ENCODE measurements at regions not wholly inside any gene's neighbourhood (a gene's known extent, or its start where the extent isn't known, plus 50 kb on each side); places are given as distances from the start of the nearest gene placed in this dataset.

GRCh38 chr4:175997291-175997690 is 68.3 kb upstream of the WDR17 start:
- TF ChIP-seq EZH2 (IDR thresholded peaks at IDR 0.05; ENCODE audit: insufficient read depth, poor library complexity, severe bottlenecking) (no peak), EZH2phosphoT487 (IDR thresholded peaks at IDR 0.05; ENCODE audit: insufficient read depth, low read depth) (no peak)

Data from GM23248 (cell line).